IMR-90 (cell line): ENCODE measurements at regions not wholly inside any gene's neighbourhood (a gene's known extent, or its start where the extent isn't known, plus 50 kb on each side); places are given as distances from the start of the nearest gene placed in this dataset.
A peak's percentile ranks its signal among the peaks of the same experiment; 100 is the strongest.

ENCODE experiments used
- ATAC-seq: fragments of 200-7000 bp; cut with Tn5 transposase; 2 replicates; pipeline ENCODE4 v1.9.1; 2020; ENCODE audit warnings: low read depth, mild to moderate bottlenecking, moderate library complexity
- BruUV-seq: library from RNA; stranded (reverse); fragments of 400-500 nt; replicated peaks from 2 replicates; lab custom pipeline; 2021; lab: Mats Ljungman, UMichigan
- CTCF ChIA-PET: fragments of 300-600 bp; formaldehyde crosslinking; extraction: SDS; loops from one replicate; lab custom pipeline; 2021; ENCODE audit warnings: antibody characterized with exemption; lab: Yijun Ruan, JAX
- POLR2A ChIA-PET: fragments of 300-600 bp; sonication (Branson Sonifier 250); formaldehyde crosslinking; loops from one replicate; lab custom pipeline; 2022; ENCODE audit warnings: antibody characterized with exemption; ENCODE audit not compliant: unreplicated experiment; lab: Charles Lee
- DNase-seq: peaks from one replicate; pipeline ENCODE4 v3.0.0; 2013
- H2AFZ ChIP-seq: replicated peaks from 2 replicates; pipeline ENCODE3; 2013; ENCODE audit warnings: low read length, mild to moderate bottlenecking; ENCODE audit not compliant: poor library complexity
- H2AK5ac ChIP-seq: 2 replicates; pipeline ENCODE4 v1.6.1; 2013; ENCODE audit warnings: low read depth, low read length, inconsistent platforms
- H2AK9ac ChIP-seq: replicated peaks from 2 replicates; pipeline ENCODE3; 2013; ENCODE audit warnings: mild to moderate bottlenecking, low read depth, low read length, moderate library complexity; ENCODE audit not compliant: poor library complexity
- H2BK120ac ChIP-seq: 2 replicates; pipeline ENCODE4 v1.6.1; 2013; ENCODE audit warnings: low read depth, low read length, inconsistent platforms
- H2BK15ac ChIP-seq: 3 replicates; pipeline ENCODE4 v1.6.1; 2013; ENCODE audit warnings: low read depth, low read length, inconsistent platforms
- H2BK20ac ChIP-seq: 2 replicates; pipeline ENCODE4 v1.6.1; 2013; ENCODE audit warnings: low read depth, mild to moderate bottlenecking, inconsistent platforms, low read length, moderate library complexity
- H2BK5ac ChIP-seq: 2 replicates; pipeline ENCODE4 v1.6.1; 2013; ENCODE audit warnings: mild to moderate bottlenecking, low read depth, low read length, inconsistent platforms; ENCODE audit not compliant: poor library complexity, severe bottlenecking
- H3K14ac ChIP-seq: replicated peaks from 2 replicates; pipeline ENCODE4 v1.6.1; 2013; ENCODE audit warnings: low read depth, low read length, inconsistent platforms
- H3K18ac ChIP-seq: 2 replicates; pipeline ENCODE4 v1.6.1; 2013; ENCODE audit warnings: low read depth, low read length, control low read depth
- H3K23ac ChIP-seq: 2 replicates; pipeline ENCODE4 v1.6.1; 2013; ENCODE audit warnings: low read depth, low read length, inconsistent platforms
- H3K27ac ChIP-seq: 2 replicates; pipeline ENCODE4 v1.5.1; 2013; ENCODE audit warnings: mild to moderate bottlenecking, control low read depth, low read length; ENCODE audit not compliant: insufficient read depth
- H3K27me3 ChIP-seq: 2 replicates; pipeline ENCODE4 v1.6.1; 2013; ENCODE audit warnings: low read length; ENCODE audit not compliant: control insufficient read depth, insufficient read depth
- H3K36me3 ChIP-seq: 2 replicates; pipeline ENCODE4 v1.6.1; 2013; ENCODE audit warnings: low read length, mixed read lengths; ENCODE audit not compliant: control insufficient read depth, insufficient read depth
- H3K4ac ChIP-seq: 2 replicates; pipeline ENCODE4 v1.6.1; 2013; ENCODE audit warnings: low read depth, low read length, inconsistent platforms
- H3K4me1 ChIP-seq: 2 replicates; pipeline ENCODE4 v1.6.1; 2013; ENCODE audit warnings: low read length, mixed read lengths; ENCODE audit not compliant: control insufficient read depth, insufficient read depth
- H3K4me2 ChIP-seq: 2 replicates; pipeline ENCODE4 v1.6.1; 2013; ENCODE audit warnings: low read depth, mild to moderate bottlenecking, control low read depth, low read length, moderate library complexity
- H3K4me3 ChIP-seq: 2 replicates; pipeline ENCODE4 v1.5.1; 2013; ENCODE audit warnings: low read depth, mild to moderate bottlenecking, control low read depth, low read length, moderate library complexity; ENCODE audit not compliant: insufficient read depth
- H3K56ac ChIP-seq: 2 replicates; pipeline ENCODE4 v1.6.1; 2013; ENCODE audit warnings: low read length, inconsistent platforms; ENCODE audit not compliant: insufficient read depth; ENCODE audit errors: extremely low read depth
- H3K79me1 ChIP-seq, 2 experiments: 2 replicates each; pipeline ENCODE4 v1.6.1; 2013; ENCODE audit warnings: low read length in 2 of 2, inconsistent platforms in 1 of 2, low read depth in 1 of 2
- H3K9ac ChIP-seq: 2 replicates; pipeline ENCODE4 v1.6.1; 2013; ENCODE audit warnings: low read depth, low read length, control low read depth
- H3K9me1 ChIP-seq: 2 replicates; pipeline ENCODE4 v1.6.1; 2013; ENCODE audit warnings: low read length, inconsistent platforms; ENCODE audit not compliant: insufficient read depth
- H3K9me3 ChIP-seq: 2 replicates; pipeline ENCODE4 v1.6.1; 2013; ENCODE audit warnings: low read length; ENCODE audit not compliant: control insufficient read depth, insufficient read depth
- H4K20me1 ChIP-seq: 2 replicates; pipeline ENCODE4 v1.6.1; 2013; ENCODE audit warnings: low read length, inconsistent platforms; ENCODE audit not compliant: insufficient read depth
- H4K5ac ChIP-seq: 2 replicates; pipeline ENCODE4 v1.6.1; 2013; ENCODE audit warnings: mild to moderate bottlenecking, low read depth, low read length, control low read depth
- H4K8ac ChIP-seq, 2 experiments: 2 replicates each; pipeline ENCODE4 v1.6.1; 2013; ENCODE audit warnings: low read depth in 2 of 2, low read length in 2 of 2, control low read depth in 1 of 2, inconsistent platforms in 1 of 2
- H4K91ac ChIP-seq: 2 replicates; pipeline ENCODE4 v1.6.1; 2013; ENCODE audit warnings: low read depth, low read length, inconsistent platforms; ENCODE audit not compliant: insufficient read depth
- CEBPB ChIP-seq: IDR thresholded peaks from 2 replicates; pipeline ENCODE4 v1.6.1; 2012; ENCODE audit warnings: low read depth, low read length, improper control_type of control experiment
- FOS ChIP-seq: fragments of 150-350 bp; IDR thresholded peaks from 2 replicates; pipeline ENCODE4 v1.6.1; 2016; ENCODE audit warnings: low read depth, low read length
- MAFK ChIP-seq: IDR thresholded peaks from 2 replicates; pipeline ENCODE4 v1.6.1; 2012; ENCODE audit warnings: low read depth, low read length, improper control_type of control experiment
- RAD21 ChIP-seq: IDR thresholded peaks from 2 replicates; pipeline ENCODE4 v1.6.1; 2012; ENCODE audit warnings: low read length, improper control_type of control experiment
- RCOR1 ChIP-seq: IDR thresholded peaks from 2 replicates; pipeline ENCODE4 v1.6.1; 2012; ENCODE audit warnings: mild to moderate bottlenecking, low read length, improper control_type of control experiment; ENCODE audit not compliant: insufficient replicate concordance
- WGBS, 2 experiments: methylation state at CpG; one replicate each; pipeline versions ENCODE4 v1.1.5 to v1.1.7; 2013; ENCODE audit warnings: missing lambda C conversion rate in 2 of 2; ENCODE audit not compliant: insufficient read length in 1 of 2; ENCODE audit errors: extremely low coverage in 2 of 2; 5-methylcytosine and 5-hydroxymethylcytosine counted together
- dilution Hi-C: fragments of 300-500 bp; cut with HindIII; formaldehyde crosslinking; loops from one replicate; pipeline ENCODE4 v1.14.3; 2018; ENCODE audit warnings: low sequenced_read_pairs; ENCODE audit not compliant: unreplicated experiment
- in situ Hi-C: fragments of 300-500 bp; cut with MboI; formaldehyde crosslinking; loops from 3 replicates; pipeline ENCODE4 v1.14.3; 2019; ENCODE audit warnings: low sequenced_read_pairs, inconsistent platforms, mixed read lengths
- intact Hi-C: fragments of 100-400 bp; cut with micrococcal nuclease; formaldehyde crosslinking; loops from 2 replicates; pipeline ENCODE4 v1.10.0; 2022

GRCh38 chr16:31807086-31807485 is 66.5 kb upstream of the ZNF267 start:
- in situ Hi-C loops: no loop called here
- no peaks in the 10 kb centered on the region for H3K9me3 ChIP-seq
- ATAC-seq (no peak), DNase-seq (no peak)
- no peak overlapping the region for H3K4me2 ChIP-seq
- no peak overlapping the region for H3K9ac ChIP-seq
- H4K20me1 ChIP-seq: no peaks in the 10 kb centered on the region
- no peak overlapping the region for H3K4ac ChIP-seq
- CTCF ChIA-PET: interaction anchor here (0.6 kb wide), 1 partner anchor 28 kb away, joined by 3 read pairs; no protein-coding TSS in a partner anchor
- no peaks in the 10 kb centered on the region for H3K79me1 ChIP-seq
- H2BK120ac ChIP-seq: no peak overlapping the region
- H3K4me1 ChIP-seq: no peaks in the 10 kb centered on the region
- no peak overlapping the region for H2AK9ac ChIP-seq
- H2BK20ac ChIP-seq: no peak overlapping the region
- WGBS, 2 experiments: no CpG with 5 or more reads among the region's 3 CpGs
- no peaks in the 10 kb centered on the region for H3K27me3 ChIP-seq
- H4K91ac ChIP-seq: no peak overlapping the region
- H4K5ac ChIP-seq: no peak overlapping the region
- no peak overlapping the region for H3K27ac ChIP-seq
- no peak overlapping the region for H2AFZ ChIP-seq
- no peak overlapping the region for H3K14ac ChIP-seq
- no peak overlapping the region for H3K4me3 ChIP-seq
- no TSS peak for BruUV-seq
- H3K9me1 ChIP-seq: no peaks in the 10 kb centered on the region
- dilution Hi-C loops: no loop called here
- H3K23ac ChIP-seq: no peak overlapping the region
- no peak for TF ChIP-seq RCOR1
- TF ChIP-seq RAD21: no peak
- TF ChIP-seq FOS: no peak
- no peak for TF ChIP-seq CEBPB
- TF ChIP-seq MAFK: peak; percentile 45
- no peak overlapping the region for H2AK5ac ChIP-seq
- no peak overlapping the region for H3K18ac ChIP-seq
- intact Hi-C loops: no loop called here
- no peak overlapping the region for H2BK15ac ChIP-seq
- H3K36me3 ChIP-seq: no peaks in the 10 kb centered on the region
- H4K8ac ChIP-seq: no peak overlapping the region
- H2BK5ac ChIP-seq: no peak overlapping the region
- H3K56ac ChIP-seq: no peak overlapping the region
- POLR2A ChIA-PET: no interaction called here
